Mesothelial cell of epicardium (in vitro differentiated cells): ENCODE measurements at regions not wholly inside any gene's neighbourhood (a gene's known extent, or its start where the extent isn't known, plus 50 kb on each side); places are given as distances from the start of the nearest gene placed in this dataset.

Experiments
- DNase-seq, 2 experiments: peaks; one replicate each; pipeline ENCODE4 v3.0.0; 2021; ENCODE audit warnings: low spot score in 2 of 2; ENCODE audit not compliant: unreplicated experiment in 2 of 2
- H3K27ac Mint-ChIP-seq: 2 replicates; pipeline ENCODE4 v1.8.0; 2021; ENCODE audit warnings: mixed read lengths
- H3K27me3 Mint-ChIP-seq: 2 replicates; pipeline ENCODE4 v1.8.0; 2021; ENCODE audit warnings: low read depth, mixed read lengths
- H3K36me3 Mint-ChIP-seq: 2 replicates; pipeline ENCODE4 v1.8.0; 2021; ENCODE audit warnings: mixed read lengths
- H3K4me1 Mint-ChIP-seq: 2 replicates; pipeline ENCODE4 v1.8.0; 2021; ENCODE audit warnings: mixed read lengths
- H3K4me3 Mint-ChIP-seq: 2 replicates; pipeline ENCODE4 v1.8.0; 2021; ENCODE audit warnings: mild to moderate bottlenecking, moderate library complexity, mixed read lengths
- H3K9me3 Mint-ChIP-seq: 2 replicates; pipeline ENCODE4 v1.8.0; 2021; ENCODE audit warnings: mixed read lengths
- TF ChIP-seq, protein P1 (sequence below): fragments of 200-600 bp; sonication (generic); IDR thresholded peaks from one replicate; pipeline ENCODE4 v1.5.0; 2021; ENCODE audit warnings: antibody characterized with exemption; ENCODE audit not compliant: unreplicated experiment

DNA sequence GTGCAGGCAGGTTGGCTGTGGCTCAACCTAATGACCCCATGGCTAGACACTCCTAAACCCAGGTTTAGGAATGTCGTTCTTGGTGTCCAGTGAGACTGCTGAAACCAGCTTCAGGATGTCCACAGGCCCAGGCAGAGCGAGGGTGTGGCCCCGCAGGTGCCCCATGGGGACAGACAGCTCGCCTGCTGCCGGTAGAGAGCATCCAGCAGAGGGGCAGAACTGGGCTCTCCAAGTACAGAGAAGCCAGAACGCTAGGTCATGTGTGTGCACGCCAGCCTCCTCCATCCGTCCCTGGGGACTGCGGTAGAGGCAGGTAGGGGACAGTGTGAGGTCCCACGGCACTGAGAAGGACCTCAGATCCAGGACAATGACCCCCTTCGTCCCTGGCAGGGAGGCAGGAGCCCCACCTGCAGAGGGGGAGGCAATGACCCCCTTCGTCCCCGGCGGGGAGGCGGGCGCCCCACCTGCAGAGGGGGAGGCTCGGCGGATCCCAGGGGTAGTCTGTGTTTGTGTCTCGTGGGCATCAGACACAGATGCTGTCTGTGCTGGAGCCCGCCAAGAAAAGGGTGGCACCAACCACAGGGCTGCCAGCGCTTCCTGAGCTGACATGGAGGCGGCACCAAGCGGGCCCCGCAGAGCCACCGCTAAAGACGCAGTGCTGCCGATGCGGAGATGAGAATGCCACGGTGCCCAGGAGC, 118.4 kb downstream of the FAM53A start:
- no peak for DNase-seq
- H3K4me1 Mint-ChIP-seq, result peaks cover 7% of the 10 kb centered on the region
- no peak overlapping the region for H3K4me3 Mint-ChIP-seq
- H3K27me3 Mint-ChIP-seq, result peaks cover 28% of the 10 kb centered on the region
- no peaks in the 10 kb centered on the region for H3K9me3 Mint-ChIP-seq
- H3K27ac Mint-ChIP-seq, result no peak overlapping the region
- no peaks in the 10 kb centered on the region for H3K36me3 Mint-ChIP-seq
- TF ChIP-seq, protein P1, sequence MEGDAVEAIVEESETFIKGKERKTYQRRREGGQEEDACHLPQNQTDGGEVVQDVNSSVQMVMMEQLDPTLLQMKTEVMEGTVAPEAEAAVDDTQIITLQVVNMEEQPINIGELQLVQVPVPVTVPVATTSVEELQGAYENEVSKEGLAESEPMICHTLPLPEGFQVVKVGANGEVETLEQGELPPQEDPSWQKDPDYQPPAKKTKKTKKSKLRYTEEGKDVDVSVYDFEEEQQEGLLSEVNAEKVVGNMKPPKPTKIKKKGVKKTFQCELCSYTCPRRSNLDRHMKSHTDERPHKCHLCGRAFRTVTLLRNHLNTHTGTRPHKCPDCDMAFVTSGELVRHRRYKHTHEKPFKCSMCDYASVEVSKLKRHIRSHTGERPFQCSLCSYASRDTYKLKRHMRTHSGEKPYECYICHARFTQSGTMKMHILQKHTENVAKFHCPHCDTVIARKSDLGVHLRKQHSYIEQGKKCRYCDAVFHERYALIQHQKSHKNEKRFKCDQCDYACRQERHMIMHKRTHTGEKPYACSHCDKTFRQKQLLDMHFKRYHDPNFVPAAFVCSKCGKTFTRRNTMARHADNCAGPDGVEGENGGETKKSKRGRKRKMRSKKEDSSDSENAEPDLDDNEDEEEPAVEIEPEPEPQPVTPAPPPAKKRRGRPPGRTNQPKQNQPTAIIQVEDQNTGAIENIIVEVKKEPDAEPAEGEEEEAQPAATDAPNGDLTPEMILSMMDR, result no peak

DNA sequence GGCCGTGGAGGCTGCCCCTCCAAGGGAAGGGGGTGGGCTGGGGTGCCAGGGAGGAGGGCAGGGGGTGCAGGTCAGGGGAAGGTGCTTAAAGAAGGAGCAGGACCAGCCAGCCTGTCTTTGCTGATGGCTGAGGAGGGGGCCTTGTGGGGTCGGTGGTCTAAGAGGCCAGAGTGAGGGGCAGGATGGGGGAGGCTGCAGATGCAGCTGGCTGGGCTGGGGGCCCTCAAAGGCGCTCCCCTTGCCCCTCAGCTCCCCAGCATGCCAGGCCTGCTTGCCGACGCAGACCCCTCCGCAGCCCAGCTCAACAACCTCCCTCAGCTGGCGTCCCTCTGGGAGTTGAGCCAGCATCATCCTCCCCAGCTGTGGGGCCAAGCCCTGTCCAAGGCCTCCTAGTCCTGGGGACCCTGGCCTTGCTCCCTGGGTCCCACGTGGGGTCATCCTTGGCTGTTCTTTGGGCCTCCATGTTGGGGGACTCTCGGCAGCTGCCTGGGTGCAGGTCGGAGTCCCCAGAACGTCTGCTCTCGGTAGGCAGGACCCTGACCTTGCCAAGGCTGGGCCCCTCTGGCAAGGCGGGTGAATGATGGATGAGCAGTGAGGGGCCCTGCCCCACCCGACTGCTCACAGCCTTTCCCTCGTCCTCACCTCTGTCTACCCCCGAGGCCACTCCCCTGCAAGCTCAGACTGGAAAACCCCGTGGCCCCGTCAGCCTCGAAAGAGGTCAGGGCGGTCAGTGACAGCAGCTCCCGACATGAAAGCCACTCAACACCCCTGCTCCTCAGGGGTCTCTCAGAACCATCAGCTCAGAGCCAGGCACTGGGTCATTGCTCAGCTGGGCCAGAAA, 119.4 kb downstream of the FAM53A start:
- Mint-ChIP-seq H3K9me3 (no peaks in the 10 kb centered on the region), H3K27ac (no peak overlapping the region), H3K36me3 (no peaks in the 10 kb centered on the region), H3K4me3 (no peak overlapping the region), H3K4me1 (peaks cover 7% of the 10 kb centered on the region), H3K27me3 (peaks cover 36% of the 10 kb centered on the region)
- TF ChIP-seq, protein P1, result no peak
- no peak for DNase-seq

DNA sequence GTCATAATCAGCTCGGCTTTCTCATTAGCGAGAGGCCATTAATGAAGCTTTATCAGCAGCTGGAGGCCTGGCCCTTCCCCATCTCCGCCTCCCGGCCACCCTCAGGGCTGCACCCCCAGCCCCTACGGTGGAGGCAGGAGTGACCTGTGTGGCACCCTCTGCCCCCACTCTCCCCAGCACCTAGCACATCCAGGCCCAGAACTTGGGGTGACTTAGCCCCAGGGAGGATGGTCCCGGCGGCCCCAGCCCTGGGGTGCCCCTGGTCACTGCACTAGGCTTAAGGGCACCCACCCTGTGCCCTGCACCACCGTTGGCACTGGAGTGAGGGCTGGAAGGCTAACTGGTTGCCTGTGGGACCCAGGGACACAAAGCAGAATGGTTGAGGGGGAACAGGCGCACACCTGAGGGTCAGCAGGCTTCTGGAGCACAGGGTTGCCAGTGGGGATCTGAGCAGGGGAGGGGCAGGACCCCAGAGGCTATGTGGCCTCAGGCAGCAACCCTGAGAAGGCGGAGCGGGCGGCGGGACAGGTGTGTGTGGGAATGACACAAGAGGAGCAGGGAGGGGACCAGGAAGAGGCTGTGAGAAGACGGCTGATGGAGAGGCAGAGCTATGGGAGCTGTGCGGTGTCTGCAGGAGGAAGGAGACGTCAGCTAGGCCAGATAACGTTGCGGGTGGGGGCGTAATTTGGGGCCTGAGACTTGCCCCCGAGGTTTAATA, 120.2 kb downstream of the FAM53A start:
- TF ChIP-seq, protein P1, result no peak
- Mint-ChIP-seq H3K4me3 (no peak overlapping the region), H3K4me1 (peaks cover 7% of the 10 kb centered on the region), H3K27me3 (peaks cover 40% of the 10 kb centered on the region), H3K9me3 (no peaks in the 10 kb centered on the region), H3K36me3 (no peaks in the 10 kb centered on the region), H3K27ac (no peak overlapping the region)
- DNase-seq, result no peak

DNA sequence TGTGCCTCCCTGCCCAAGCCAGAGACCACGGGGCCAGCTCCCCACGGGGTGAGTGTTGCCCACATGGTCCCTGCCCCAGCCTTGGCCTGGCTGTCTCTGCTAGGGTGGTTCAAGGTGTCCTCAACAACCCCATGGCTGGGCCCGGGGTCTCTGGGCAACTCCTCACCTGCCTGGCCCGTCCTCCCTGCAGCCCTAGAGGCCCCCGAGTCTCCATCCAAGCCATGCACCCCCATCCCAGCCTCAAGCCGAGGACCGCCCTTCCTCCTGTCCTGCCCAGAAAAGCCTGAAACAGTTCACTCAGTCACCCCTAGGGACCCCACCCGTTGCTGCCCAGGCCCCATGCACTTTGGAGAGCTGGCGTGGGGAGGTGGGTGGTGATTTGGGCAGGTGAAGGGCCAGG, 120.9 kb downstream of the FAM53A start:
- peaks cover 7% of the 10 kb centered on the region for H3K4me1 Mint-ChIP-seq
- TF ChIP-seq, protein P1, result no peak
- H3K27me3 Mint-ChIP-seq, result peaks cover 45% of the 10 kb centered on the region
- no peak overlapping the region for H3K27ac Mint-ChIP-seq
- H3K36me3 Mint-ChIP-seq, result no peaks in the 10 kb centered on the region
- no peak overlapping the region for H3K4me3 Mint-ChIP-seq
- H3K9me3 Mint-ChIP-seq, result no peaks in the 10 kb centered on the region
- no peak for DNase-seq

DNA sequence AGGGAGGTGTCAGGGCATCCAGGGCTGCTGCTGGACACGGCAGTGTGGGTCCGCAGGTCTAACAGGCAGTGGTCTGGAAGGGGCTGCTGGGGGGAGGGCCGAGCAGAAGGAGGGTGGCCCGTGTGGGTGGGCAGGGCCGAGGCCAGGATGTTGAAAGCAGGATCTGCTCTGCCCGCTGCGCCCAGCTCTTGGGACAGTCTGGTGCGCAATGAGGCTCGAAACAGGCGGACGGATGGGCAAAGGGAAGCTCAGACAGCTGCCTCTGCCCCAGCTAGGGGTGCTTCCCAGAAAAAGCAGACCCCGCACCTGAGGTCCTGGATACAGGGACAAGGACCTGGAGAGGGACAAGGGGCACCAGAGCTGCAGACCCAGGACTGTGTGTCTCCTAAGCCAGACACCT, 121.3 kb downstream of the FAM53A start:
- H3K4me1 Mint-ChIP-seq, result peaks cover 7% of the 10 kb centered on the region
- DNase-seq, result no peak
- H3K9me3 Mint-ChIP-seq, result no peaks in the 10 kb centered on the region
- H3K27me3 Mint-ChIP-seq, result peaks cover 49% of the 10 kb centered on the region
- H3K4me3 Mint-ChIP-seq, result no peak overlapping the region
- H3K27ac Mint-ChIP-seq, result no peak overlapping the region
- no peaks in the 10 kb centered on the region for H3K36me3 Mint-ChIP-seq
- TF ChIP-seq, protein P1, result no peak
